WERI-Rb-1 (cell line): ENCODE measurements at regions not wholly inside any gene's neighbourhood (a gene's known extent, or its start where the extent isn't known, plus 50 kb on each side); places are given as distances from the start of the nearest gene placed in this dataset.

Source experiments
- DNase-seq: peaks from one replicate; pipeline ENCODE4 v3.0.0-alpha.2; 2020
- H3K27ac ChIP-seq: fragments of 250-450 bp; sonication (Bioruptor Pico); 2 replicates; pipeline ENCODE4 v1.5.1; 2020; ENCODE audit warnings: mild to moderate bottlenecking, moderate library complexity
- H3K27me3 ChIP-seq: fragments of 250-450 bp; sonication (Bioruptor Pico); 2 replicates; pipeline ENCODE4 v1.5.1; 2021; ENCODE audit warnings: mild to moderate bottlenecking, low read depth, moderate library complexity; ENCODE audit not compliant: insufficient read depth, severe bottlenecking
- H3K36me3 ChIP-seq: fragments of 250-450 bp; sonication (Bioruptor Pico); 2 replicates; pipeline ENCODE4 v1.5.1; 2020; ENCODE audit warnings: mild to moderate bottlenecking, moderate library complexity
- H3K4me3 ChIP-seq: 2 replicates; pipeline ENCODE4 v1.5.1; 2011; ENCODE audit warnings: low read depth, mild to moderate bottlenecking, control low read depth, low read length
- H3K9me3 ChIP-seq: fragments of 250-450 bp; sonication (Bioruptor Pico); 2 replicates; pipeline ENCODE4 v1.5.1; 2021; ENCODE audit warnings: mild to moderate bottlenecking, moderate library complexity; ENCODE audit not compliant: severe bottlenecking
- CTCF ChIP-seq: IDR thresholded peaks from 2 replicates; pipeline ENCODE4 v1.5.1; 2011; ENCODE audit warnings: low read depth, mild to moderate bottlenecking, control low read depth, inconsistent platforms, low read length

GRCh38 chr2:220963076-220963475 is 609.0 kb downstream of the EPHA4 start:
- no peak for DNase-seq
- H3K27ac ChIP-seq: no peak overlapping the region
- no peak overlapping the region for H3K4me3 ChIP-seq
- TF ChIP-seq CTCF: no peak
- no peaks in the 10 kb centered on the region for H3K36me3 ChIP-seq
- H3K9me3 ChIP-seq: no peaks in the 10 kb centered on the region
- no peaks in the 10 kb centered on the region for H3K27me3 ChIP-seq

GRCh38 chr2:220963930-220964329 is 608.2 kb downstream of the EPHA4 start:
- H3K36me3 ChIP-seq: no peaks in the 10 kb centered on the region
- no peak for DNase-seq
- no peak overlapping the region for H3K27ac ChIP-seq
- H3K27me3 ChIP-seq: no peaks in the 10 kb centered on the region
- H3K4me3 ChIP-seq: no peak overlapping the region
- TF ChIP-seq CTCF: no peak
- no peaks in the 10 kb centered on the region for H3K9me3 ChIP-seq

DNA sequence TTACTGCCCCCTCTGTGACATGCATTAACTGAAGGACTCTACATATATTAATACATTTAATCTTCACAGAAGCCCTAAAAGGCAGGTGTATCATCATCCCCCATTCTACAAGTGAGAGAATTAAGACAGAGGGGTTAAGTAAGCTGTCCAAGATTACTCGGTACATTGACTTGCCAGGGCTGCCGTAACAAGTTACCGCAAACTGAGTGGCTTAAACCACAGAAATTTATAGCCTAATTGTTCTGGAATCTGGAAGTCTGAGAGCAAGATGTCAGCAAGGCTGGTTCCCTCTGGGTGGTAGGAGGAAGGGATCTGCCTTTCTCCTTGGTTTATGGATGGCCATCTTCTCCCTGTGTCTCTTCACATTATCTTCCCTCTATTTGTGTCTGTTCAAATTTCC is 605.5 kb downstream of the EPHA4 start:
- no peak for TF ChIP-seq CTCF
- H3K36me3 ChIP-seq: no peaks in the 10 kb centered on the region
- H3K4me3 ChIP-seq: no peak overlapping the region
- DNase-seq: no peak
- no peak overlapping the region for H3K27ac ChIP-seq
- H3K27me3 ChIP-seq: no peaks in the 10 kb centered on the region
- no peaks in the 10 kb centered on the region for H3K9me3 ChIP-seq

GRCh38 chr2:220969348-220969747 is 602.8 kb downstream of the EPHA4 start:
- no peak overlapping the region for H3K27ac ChIP-seq
- no peaks in the 10 kb centered on the region for H3K27me3 ChIP-seq
- H3K9me3 ChIP-seq: no peaks in the 10 kb centered on the region
- no peaks in the 10 kb centered on the region for H3K36me3 ChIP-seq
- no peak overlapping the region for H3K4me3 ChIP-seq
- no peak for TF ChIP-seq CTCF
- no peak for DNase-seq

- no peaks in the 10 kb centered on the region for H3K27me3 ChIP-seq
- H3K27ac ChIP-seq: no peak overlapping the region
- H3K4me3 ChIP-seq: no peak overlapping the region
- H3K36me3 ChIP-seq: no peaks in the 10 kb centered on the region
- peaks cover 2% of the 10 kb centered on the region for H3K9me3 ChIP-seq
- no peak for TF ChIP-seq CTCF
- DNase-seq: no peak
These were observed 591.0 kb downstream of the EPHA4 start for GRCh38 chr2:220980966-220981675.

- no peak for TF ChIP-seq CTCF
- H3K36me3 ChIP-seq: no peaks in the 10 kb centered on the region
- H3K9me3 ChIP-seq: peaks cover 2% of the 10 kb centered on the region
- no peaks in the 10 kb centered on the region for H3K27me3 ChIP-seq
- no peak overlapping the region for H3K27ac ChIP-seq
- no peak for DNase-seq
- no peak overlapping the region for H3K4me3 ChIP-seq
These were observed 590.2 kb downstream of the EPHA4 start for GRCh38 chr2:220981926-220982325.
